Lung microvascular endothelial cell (primary cell): ENCODE measurements at regions not wholly inside any gene's neighbourhood (a gene's known extent, or its start where the extent isn't known, plus 50 kb on each side); places are given as distances from the start of the nearest gene placed in this dataset.

ENCODE experiments used
- DNase-seq, 2 donors: peaks; one replicate each; pipeline versions ENCODE4 v3.0.0 to v3.0.0-alpha.2; 2010; ENCODE audit warnings: low read depth in 2 of 2

DNA sequence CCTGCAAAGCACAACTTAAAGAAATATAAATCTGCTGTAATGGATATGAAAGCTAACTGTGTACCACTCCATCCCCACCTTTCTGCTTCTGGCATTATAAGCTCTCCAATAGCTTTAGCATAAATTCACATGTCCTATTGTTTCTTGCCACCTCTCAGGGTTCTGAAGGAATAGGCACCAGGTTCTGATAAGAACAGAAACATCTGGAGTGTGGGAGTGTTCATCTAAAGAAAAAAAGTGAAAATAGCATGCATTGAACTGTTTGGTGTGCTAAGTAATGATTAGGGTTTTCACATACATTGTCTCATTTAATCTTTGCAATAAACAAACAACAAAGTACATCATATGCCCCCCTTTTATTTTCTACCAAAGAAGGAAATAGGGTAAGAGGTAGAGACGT is 72.3 kb downstream of the FAM76B start:
- no peak for DNase-seq

GRCh38 chr11:95716266-95716665 is 73.3 kb downstream of the FAM76B start:
- no peak for DNase-seq

- peak in 1 of 2 donors; percentile 79 for DNase-seq
These were observed 73.8 kb downstream of the FAM76B start for GRCh38 chr11:95715777-95716241.

DNA sequence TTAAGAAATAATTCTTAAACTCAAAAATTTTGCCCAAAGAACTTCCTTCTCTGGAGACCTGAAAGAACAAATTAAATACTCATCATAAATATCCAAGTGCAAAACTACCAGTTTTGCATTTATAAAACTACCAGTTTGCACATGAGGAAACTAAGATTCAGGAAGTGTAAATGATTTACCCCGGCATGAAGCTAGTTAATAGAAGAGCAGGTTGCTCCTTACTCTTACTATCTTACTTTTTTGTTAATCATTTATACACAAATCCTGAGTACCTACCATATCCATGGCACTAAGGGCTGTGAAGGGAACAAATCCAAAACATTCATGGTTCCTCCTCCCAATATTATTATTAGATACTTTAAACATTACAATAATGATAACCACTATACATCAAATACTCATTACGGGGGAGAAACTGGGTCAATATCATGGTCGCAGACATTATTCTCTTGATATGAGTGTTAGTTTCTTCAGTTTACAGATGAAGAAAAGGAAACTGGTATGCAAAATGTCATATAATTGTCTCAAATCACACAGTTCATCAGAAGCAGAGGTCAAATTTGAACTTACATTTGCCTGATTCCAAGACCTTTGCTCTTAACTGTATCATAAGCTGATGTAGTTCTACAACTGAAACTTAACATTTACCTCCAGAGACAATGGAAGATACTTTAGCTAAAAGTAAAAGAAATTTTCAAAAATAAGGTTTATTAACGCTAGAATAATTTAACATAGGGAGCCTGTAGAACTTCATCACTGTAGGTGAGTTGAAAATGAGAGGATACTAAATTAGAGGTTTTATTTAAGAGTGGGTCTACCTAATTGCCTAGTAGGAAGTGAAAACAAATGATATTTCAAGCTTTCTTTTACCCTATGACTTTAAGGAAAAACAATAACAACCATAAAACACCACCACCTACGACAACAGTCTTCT is 74.5 kb downstream of the FAM76B start:
- no peak for DNase-seq

GRCh38 chr11:95713428-95713827 is 76.2 kb downstream of the FAM76B start:
- DNase-seq, result no peak

DNA sequence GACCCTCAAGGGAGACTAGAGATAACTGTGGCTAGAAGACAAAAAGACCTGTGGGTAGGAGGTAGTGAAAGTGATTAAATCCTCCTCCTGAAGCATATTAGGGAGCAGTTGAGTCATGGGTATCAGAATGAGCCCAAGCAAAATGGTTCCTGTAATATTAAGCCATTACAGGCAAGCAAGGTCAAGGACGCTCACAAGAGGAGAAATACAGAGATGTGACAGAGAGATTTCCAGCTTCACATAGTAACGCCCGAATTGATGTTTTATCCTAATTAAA is 77.7 kb downstream of the FAM76B start:
- no peak for DNase-seq

DNA sequence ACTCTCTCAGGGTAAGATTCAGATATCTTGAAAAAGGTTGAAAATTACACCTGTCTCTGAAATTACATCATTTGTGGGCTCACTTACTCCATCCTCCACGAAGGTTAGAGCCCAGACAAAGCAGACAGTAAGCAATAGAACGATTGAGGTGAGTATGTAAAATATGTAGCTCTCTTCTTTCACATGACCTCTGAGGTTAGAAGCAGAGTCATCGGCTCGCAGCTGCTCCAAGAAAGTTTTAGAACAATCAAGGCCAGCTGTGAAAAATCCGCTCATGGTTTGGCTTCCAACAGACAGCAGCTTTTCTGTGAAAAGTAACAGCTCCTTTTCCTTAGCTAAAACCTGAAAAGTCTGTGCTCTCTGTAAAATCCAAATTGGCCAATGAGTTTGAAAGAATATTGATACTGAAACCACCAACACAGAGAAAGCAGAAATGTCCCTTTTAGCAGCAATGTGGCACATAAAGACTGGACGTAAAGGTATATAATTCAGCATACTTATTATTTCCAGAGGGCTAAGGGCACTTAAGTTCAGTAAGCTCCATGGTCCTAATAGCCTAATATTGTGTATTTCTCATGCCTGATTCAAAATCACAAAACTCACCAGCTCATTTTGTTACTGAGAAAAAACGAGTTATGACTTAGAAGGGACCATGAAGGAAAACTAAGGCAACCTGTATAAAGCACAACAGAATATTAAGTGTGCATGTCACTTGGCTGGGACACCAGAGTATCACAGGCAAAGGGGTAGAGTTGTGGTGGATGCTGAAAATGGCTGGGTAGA is 78.2 kb downstream of the FAM76B start:
- no peak for DNase-seq

- no peak for DNase-seq
These were observed 80.9 kb downstream of the FAM76B start for GRCh38 chr11:95708681-95709080.

- no peak for DNase-seq
These were observed 82.6 kb downstream of the FAM76B start for GRCh38 chr11:95706974-95707387.

DNA sequence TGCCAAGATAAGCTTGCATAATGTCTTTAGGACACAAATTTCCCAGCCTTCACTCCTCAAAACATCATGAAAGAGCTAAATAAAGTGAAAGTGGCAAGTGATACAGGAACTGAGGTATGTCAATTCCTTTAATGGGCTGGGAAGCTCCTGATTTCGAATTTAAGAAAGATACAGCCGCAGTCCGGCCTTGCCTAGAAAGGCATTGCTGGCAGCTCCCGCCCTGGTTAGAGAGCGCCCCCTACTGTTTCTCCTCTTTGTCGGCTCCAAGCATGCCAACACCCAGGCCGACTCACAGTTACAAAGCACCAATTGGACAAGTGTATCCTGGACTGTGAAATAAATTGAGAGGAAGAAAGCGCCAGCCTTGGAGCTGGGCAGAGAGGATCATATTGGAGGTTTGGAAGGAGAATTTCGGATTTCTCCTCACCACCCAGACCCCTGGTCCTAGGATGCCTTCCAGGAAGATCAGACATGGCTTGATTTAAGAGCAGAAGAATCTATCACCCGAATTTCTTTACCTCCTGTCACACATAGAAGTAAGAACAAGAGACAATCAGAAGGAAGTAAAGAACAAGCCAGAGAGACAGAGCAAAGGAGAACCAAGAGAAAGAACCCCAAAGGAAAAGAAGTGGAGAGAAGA is 84.0 kb downstream of the FAM76B start:
- DNase-seq, result peak; percentile 85 to 95

DNA sequence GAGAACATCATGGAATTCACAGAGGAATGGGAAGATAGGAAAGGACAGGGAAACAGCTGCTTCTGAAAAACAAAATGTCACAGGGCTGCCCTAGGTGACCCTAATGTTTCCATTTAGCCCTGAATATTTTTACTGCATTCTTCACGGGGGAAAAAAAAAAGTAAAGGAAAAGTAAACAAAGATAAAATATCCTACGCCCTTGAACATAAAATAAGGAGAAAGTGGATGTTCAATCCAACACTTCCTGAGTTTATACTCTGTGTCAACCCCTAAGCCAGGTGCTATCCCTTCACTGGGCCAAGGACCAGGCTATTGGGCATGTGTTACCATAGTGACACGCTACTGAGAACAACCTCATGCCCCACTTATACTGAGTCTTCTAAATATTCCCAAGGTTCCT is 84.7 kb downstream of the FAM76B start:
- peak; percentile 21 to 89 for DNase-seq

GRCh38 chr11:95703049-95703448 is 86.5 kb downstream of the FAM76B start:
- DNase-seq, result no peak

DNA sequence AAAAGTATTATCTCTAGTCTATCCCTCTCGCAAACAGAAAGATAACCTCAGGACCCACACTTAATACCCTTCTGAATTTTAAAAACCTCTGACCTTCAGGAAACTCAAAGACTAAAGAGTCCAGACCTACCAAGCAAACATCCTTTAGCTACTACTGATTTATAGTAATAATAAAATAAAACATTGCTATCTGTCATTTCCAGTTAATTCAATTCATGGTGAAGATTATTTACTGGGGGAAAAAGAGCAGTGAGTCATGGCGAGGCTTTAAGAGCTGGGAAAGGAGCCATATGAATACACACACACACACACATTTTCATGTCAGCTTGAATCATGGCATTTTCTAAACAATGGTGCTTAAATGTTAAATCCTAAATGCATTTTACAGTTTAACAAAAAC is 87.1 kb downstream of the FAM76B start:
- peak; percentile 74 to 91 for DNase-seq

DNA sequence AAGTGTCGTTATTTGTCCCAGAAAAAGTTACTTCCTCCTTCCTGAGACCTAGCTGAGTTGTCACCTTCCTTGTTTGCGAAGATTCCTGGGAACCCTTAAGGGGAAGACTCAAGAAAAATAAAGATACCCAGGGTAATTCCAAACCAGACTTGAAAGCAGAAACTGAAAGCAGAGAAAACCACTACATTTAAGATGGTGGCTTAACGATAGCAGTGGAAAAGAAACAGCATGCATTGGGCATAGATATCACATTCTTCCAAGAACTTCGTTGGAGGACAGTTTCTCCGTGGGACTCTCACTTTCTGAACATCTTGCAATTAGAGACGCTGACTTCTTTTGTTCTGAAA is 89.1 kb downstream of the FAM76B start:
- DNase-seq, result no peak

DNA sequence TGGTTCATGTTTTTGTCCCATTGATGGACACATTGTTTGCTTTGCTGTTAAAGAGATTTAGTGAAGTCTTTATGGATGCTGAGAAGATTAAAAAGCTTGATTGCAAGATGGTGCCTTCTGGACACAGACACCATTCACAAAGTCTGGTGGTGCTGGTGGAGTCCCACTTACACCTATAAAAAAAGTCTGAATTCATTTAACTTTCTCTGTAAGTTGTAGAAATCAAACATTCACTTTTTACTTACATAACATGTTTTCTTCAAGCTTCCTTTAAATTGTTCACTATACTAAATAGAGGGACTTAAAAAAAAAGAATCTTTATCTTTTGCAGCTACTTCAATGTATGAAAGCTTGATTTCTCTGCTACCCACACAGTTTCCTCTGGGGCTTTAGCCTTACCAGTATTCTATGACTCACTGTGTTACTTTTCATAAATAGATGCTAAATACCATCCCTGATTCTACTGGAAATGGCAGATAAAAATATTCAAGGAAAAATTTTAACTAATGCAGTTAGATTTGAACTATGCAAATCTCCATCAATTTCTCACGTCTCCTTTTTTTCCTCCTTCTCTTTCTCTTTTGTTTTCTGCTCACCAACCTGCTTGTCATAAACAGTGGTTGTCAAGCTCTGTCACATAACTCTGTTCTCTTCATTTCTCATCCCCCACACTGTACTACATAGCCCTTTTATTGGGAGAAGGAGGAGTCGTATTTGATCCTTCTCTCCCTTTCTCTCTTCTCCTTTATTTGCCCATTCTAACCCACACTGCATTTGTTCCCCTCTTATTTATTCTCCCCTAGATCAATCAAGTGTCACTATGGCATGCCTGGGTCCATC is 89.7 kb downstream of the FAM76B start:
- DNase-seq, result no peak

DNA sequence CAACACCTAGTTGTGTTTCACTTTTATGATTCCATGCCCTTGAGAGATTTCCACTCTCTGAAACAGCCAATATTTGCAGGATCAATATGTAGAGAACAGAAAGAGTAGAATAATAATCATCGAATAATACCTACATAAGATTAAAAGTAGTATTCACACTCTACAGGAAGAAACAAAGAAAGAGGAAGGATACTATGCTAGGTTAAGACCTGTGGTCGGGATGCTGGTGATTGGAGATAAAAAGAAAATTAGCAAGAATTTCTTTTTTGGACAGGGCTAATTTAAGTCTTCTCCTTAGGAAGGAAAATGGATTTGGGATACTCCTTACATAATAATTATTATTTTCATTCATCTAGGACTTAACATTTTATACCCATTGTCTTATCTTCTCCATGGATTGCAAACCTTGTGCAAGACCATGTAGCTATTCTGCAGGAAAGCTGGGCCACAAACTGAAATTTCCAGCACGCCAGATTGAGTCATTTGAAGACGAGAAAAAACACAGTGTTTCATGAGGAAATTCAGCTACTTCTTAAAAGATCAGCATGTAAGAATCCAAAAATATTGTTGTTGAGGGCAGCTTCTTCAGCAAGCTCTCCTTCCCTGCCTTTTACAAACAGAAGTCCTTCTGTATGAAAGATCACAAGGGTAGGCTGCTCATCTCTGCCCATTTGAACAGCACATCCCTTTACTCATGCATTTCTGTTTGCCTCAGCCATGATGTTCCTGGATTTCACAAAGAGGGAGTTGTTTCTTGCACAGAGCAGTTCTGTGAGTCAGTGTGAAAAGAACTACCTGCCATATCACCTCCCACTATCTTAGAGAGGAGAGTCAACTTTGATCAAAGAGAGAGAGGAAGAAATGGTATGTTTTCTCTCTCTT is 90.7 kb downstream of the FAM76B start:
- no peak for DNase-seq

DNA sequence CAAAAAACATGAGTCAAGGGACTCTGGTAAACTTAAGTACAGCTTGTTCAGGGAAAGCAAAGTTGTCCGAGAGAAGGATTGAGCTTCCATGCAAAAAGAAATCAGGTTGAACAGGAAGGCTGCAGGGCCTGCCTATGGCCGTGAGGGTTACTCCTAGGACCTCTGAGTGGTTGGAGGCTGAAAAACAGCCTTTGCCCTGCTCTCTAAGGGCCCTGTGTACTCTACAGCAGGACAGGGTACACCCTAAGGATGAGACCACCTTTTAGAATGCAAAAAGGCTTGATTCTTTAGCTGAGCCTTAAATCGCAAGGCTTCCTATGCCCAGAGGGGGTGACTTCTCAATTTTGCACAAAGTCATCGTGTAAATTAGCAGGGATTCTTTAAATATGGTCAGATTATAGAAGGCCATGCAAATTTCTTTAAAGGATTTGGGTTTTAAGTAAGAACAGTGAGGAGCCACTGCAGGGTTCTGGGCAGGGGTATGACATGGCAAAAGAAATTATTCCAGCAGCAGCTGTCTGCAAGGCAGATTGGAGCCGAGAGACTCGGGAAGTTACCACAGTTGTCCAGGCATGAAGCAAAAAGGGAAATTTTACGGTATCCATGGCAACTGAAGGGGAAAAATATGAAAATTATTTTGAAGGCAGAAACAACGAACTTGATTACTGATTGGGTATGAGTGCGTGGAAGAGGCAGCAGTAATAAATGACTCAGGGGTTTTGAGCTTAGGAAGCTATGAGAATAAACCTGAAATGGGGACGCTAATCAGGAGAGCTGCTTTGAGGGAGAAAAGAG is 91.8 kb downstream of the FAM76B start:
- DNase-seq, result no peak

DNA sequence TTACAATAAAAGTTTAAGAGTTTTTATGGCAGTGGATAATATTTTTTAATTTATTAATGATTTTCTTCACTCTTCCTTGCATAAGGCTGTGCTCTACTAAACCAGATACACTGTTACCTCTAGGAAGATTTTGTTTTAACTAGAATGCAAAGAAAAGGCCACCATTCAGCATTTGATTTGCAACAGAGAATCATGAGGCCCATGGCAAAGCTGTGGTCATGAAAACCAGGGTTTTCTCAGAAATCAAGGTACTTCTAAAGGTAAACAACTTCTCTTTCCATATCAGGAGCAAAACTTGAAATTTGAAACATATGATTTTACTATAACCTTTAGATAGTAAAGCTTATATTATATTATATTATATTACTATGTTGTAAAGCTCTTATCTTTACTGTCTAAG is 94.4 kb downstream of the FAM76B start:
- no peak for DNase-seq

GRCh38 chr11:95693298-95693697 is 96.3 kb downstream of the FAM76B start:
- no peak for DNase-seq
